Erythroblast (primary cell): ENCODE measurements at regions not wholly inside any gene's neighbourhood (a gene's known extent, or its start where the extent isn't known, plus 50 kb on each side); places are given as distances from the start of the nearest gene placed in this dataset.

Experiments used
- GATA1 ChIP-seq: IDR thresholded peaks from 2 replicates; pipeline ENCODE4 v1.6.1; 2011; ENCODE audit warnings: low read depth, mild to moderate bottlenecking, control low read depth, low read length, moderate library complexity
- POLR2A ChIP-seq: IDR thresholded peaks from 2 replicates; pipeline ENCODE4 v1.6.1; 2011; ENCODE audit warnings: mild to moderate bottlenecking, low read length

DNA sequence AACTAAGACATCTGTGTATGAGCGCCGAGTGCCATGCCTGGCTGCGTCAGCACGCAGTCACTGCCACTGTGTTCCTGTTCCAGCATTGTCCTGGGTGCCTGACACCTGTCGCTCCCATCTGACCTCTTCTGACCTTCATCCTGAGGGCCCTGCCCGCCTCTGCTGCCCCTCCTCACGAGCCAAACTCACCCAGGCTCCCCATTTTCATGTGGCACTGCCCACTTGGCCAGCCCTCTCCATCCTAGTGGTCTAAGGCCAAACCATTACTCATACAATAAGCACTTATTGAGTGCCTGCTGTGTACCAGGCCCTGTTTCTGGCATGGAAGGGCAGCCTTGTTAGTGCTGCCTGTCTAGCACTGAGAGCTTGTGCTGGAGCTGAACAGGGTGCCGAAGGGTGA lies 77.2 kb upstream of the PCBD1 start:
- TF ChIP-seq POLR2A (no peak), GATA1 (no peak)
